Activated T-helper 2 cell treated with anti-CD3 and anti-CD28 coated beads, Interferon-gamma antibody, Interleukin-2, Interleukin-4, amounts not matched to agents 10 μg/mL and 5 μg/mL and 100 μg/mL, durations not matched to agents 14 hours and 24 hours and 36 hours (primary cell): ENCODE measurements at regions not wholly inside any gene's neighbourhood (a gene's known extent, or its start where the extent isn't known, plus 50 kb on each side); places are given as distances from the start of the nearest gene placed in this dataset.
"Not testable (repeated sequence)": the region's sequence is repeated elsewhere in the genome, so short reads cannot be mapped to it uniquely, and the experiment has no call there.

Experiments
- DNase-seq: peaks from one replicate; pipeline ENCODE4 v3.0.0; 2021; ENCODE audit warnings: low spot score
- H3K27ac Mint-ChIP-seq: one replicate; pipeline ENCODE4 v1.8.0; 2021; ENCODE audit warnings: mixed read lengths
- H3K27me3 Mint-ChIP-seq: one replicate; pipeline ENCODE4 v1.8.0; 2021; ENCODE audit warnings: low read depth, mixed read lengths
- H3K36me3 Mint-ChIP-seq: one replicate; pipeline ENCODE4 v1.8.0; 2021; ENCODE audit warnings: low read depth, mixed read lengths
- H3K4me1 Mint-ChIP-seq: one replicate; pipeline ENCODE4 v1.8.0; 2021; ENCODE audit warnings: low read depth, mixed read lengths
- H3K4me3 Mint-ChIP-seq: one replicate; pipeline ENCODE4 v1.8.0; 2021; ENCODE audit warnings: low read depth, mild to moderate bottlenecking, moderate library complexity, mixed read lengths
- H3K9me3 Mint-ChIP-seq: one replicate; pipeline ENCODE4 v1.8.0; 2021; ENCODE audit warnings: mixed read lengths
- intact Hi-C: fragments of 100-400 bp; cut with micrococcal nuclease; formaldehyde crosslinking; loops from one replicate; pipeline ENCODE4 v1.15.1; 2023

GRCh38 chr2:235105821-235106359 lies 154.1 kb downstream of the SH3BP4 start:
- no peak for DNase-seq
- intact Hi-C loops: no loop called here
- Mint-ChIP-seq H3K36me3 (no peaks in the 10 kb centered on the region), H3K4me1 (no peaks in the 10 kb centered on the region), H3K4me3 (no peak overlapping the region), H3K9me3 (no peaks in the 10 kb centered on the region), H3K27me3 (no peaks in the 10 kb centered on the region), H3K27ac (no peak overlapping the region)

GRCh38 chr2:235106874-235107639 lies 155.2 kb downstream of the SH3BP4 start:
- Mint-ChIP-seq H3K9me3 (no peaks in the 10 kb centered on the region), H3K27me3 (no peaks in the 10 kb centered on the region), H3K27ac (no peak overlapping the region), H3K4me3 (no peak overlapping the region), H3K36me3 (no peaks in the 10 kb centered on the region), H3K4me1 (no peaks in the 10 kb centered on the region)
- no peak for DNase-seq
- intact Hi-C loops: no loop called here

GRCh38 chr2:235107640-235107951 lies 155.8 kb downstream of the SH3BP4 start:
- Mint-ChIP-seq H3K9me3 (no peaks in the 10 kb centered on the region), H3K27me3 (peaks cover under 1% of the 10 kb centered on the region), H3K27ac (no peak overlapping the region), H3K4me1 (no peaks in the 10 kb centered on the region), H3K36me3 (no peaks in the 10 kb centered on the region), H3K4me3 (no peak overlapping the region)
- intact Hi-C loops: no loop called here
- no peak for DNase-seq

- H3K4me3 Mint-ChIP-seq, H3K27me3 Mint-ChIP-seq, H3K27ac Mint-ChIP-seq, H3K9me3 Mint-ChIP-seq, H3K36me3 Mint-ChIP-seq, DNase-seq, H3K4me1 Mint-ChIP-seq, intact Hi-C loops: not testable (repeated sequence)
These were observed 157.7 kb downstream of the SH3BP4 start for GRCh38 chr2:235109561-235109960.

GRCh38 chr2:235112365-235112764 lies 160.5 kb downstream of the SH3BP4 start:
- H3K4me1 Mint-ChIP-seq: no peaks in the 10 kb centered on the region
- H3K27me3 Mint-ChIP-seq: peaks cover 2% of the 10 kb centered on the region
- no peaks in the 10 kb centered on the region for H3K36me3 Mint-ChIP-seq
- no peak overlapping the region for H3K4me3 Mint-ChIP-seq
- DNase-seq: no peak
- no peak overlapping the region for H3K27ac Mint-ChIP-seq
- no peaks in the 10 kb centered on the region for H3K9me3 Mint-ChIP-seq
- intact Hi-C loops: no loop called here

GRCh38 chr2:235113854-235114253 lies 162.0 kb downstream of the SH3BP4 start:
- no peak for DNase-seq
- H3K4me1 Mint-ChIP-seq: no peaks in the 10 kb centered on the region
- no peaks in the 10 kb centered on the region for H3K9me3 Mint-ChIP-seq
- intact Hi-C loops: no loop called here
- no peak overlapping the region for H3K4me3 Mint-ChIP-seq
- peaks cover 2% of the 10 kb centered on the region for H3K27me3 Mint-ChIP-seq
- H3K36me3 Mint-ChIP-seq: no peaks in the 10 kb centered on the region
- H3K27ac Mint-ChIP-seq: no peak overlapping the region

- peaks cover 2% of the 10 kb centered on the region for H3K27me3 Mint-ChIP-seq
- no peaks in the 10 kb centered on the region for H3K4me1 Mint-ChIP-seq
- no peak for DNase-seq
- intact Hi-C loops: no loop called here
- no peak overlapping the region for H3K4me3 Mint-ChIP-seq
- H3K27ac Mint-ChIP-seq: no peak overlapping the region
- H3K9me3 Mint-ChIP-seq: peaks cover under 1% of the 10 kb centered on the region
- H3K36me3 Mint-ChIP-seq: no peaks in the 10 kb centered on the region
These were observed 162.5 kb downstream of the SH3BP4 start for GRCh38 chr2:235114286-235114685.

GRCh38 chr2:235115521-235115920 lies 163.7 kb downstream of the SH3BP4 start:
- Mint-ChIP-seq H3K27me3 (peaks cover 3% of the 10 kb centered on the region), H3K4me1 (no peaks in the 10 kb centered on the region), H3K27ac (no peak overlapping the region), H3K9me3 (peaks cover 5% of the 10 kb centered on the region), H3K36me3 (no peaks in the 10 kb centered on the region), H3K4me3 (no peak overlapping the region)
- intact Hi-C loops: no loop called here
- DNase-seq: no peak

- intact Hi-C loops: loop anchor here (1.0 kb wide), 1 partner anchor 567 kb away; no protein-coding TSS in a partner anchor
- H3K27ac Mint-ChIP-seq: no peak overlapping the region
- DNase-seq: no peak
- no peaks in the 10 kb centered on the region for H3K36me3 Mint-ChIP-seq
- peaks cover 5% of the 10 kb centered on the region for H3K9me3 Mint-ChIP-seq
- no peak overlapping the region for H3K4me3 Mint-ChIP-seq
- peaks cover 3% of the 10 kb centered on the region for H3K27me3 Mint-ChIP-seq
- H3K4me1 Mint-ChIP-seq: no peaks in the 10 kb centered on the region
These were observed 165.2 kb downstream of the SH3BP4 start for GRCh38 chr2:235116885-235117492.

- H3K27ac Mint-ChIP-seq: no peak overlapping the region
- intact Hi-C loops: no loop called here
- no peaks in the 10 kb centered on the region for H3K4me1 Mint-ChIP-seq
- H3K9me3 Mint-ChIP-seq: no peaks in the 10 kb centered on the region
- no peak overlapping the region for H3K4me3 Mint-ChIP-seq
- H3K36me3 Mint-ChIP-seq: no peaks in the 10 kb centered on the region
- H3K27me3 Mint-ChIP-seq: peaks cover 20% of the 10 kb centered on the region
- DNase-seq: no peak
These were observed 175.0 kb downstream of the SH3BP4 start for GRCh38 chr2:235126768-235127167.

- Mint-ChIP-seq H3K9me3 (no peaks in the 10 kb centered on the region), H3K27ac (no peak overlapping the region), H3K27me3 (peaks cover 21% of the 10 kb centered on the region), H3K36me3 (no peaks in the 10 kb centered on the region), H3K4me3 (no peak overlapping the region), H3K4me1 (no peaks in the 10 kb centered on the region)
- no peak for DNase-seq
- intact Hi-C loops: no loop called here
These were observed 176.1 kb downstream of the SH3BP4 start for GRCh38 chr2:235127931-235128330.

GRCh38 chr2:235129850-235130249 lies 178.0 kb downstream of the SH3BP4 start:
- DNase-seq: no peak
- Mint-ChIP-seq H3K36me3 (no peaks in the 10 kb centered on the region), H3K9me3 (no peaks in the 10 kb centered on the region), H3K4me1 (no peaks in the 10 kb centered on the region), H3K27ac (no peak overlapping the region), H3K27me3 (peaks cover 18% of the 10 kb centered on the region), H3K4me3 (no peak overlapping the region)
- intact Hi-C loops: no loop called here
